T-cell (primary cell): ENCODE measurements at regions not wholly inside any gene's neighbourhood (a gene's known extent, or its start where the extent isn't known, plus 50 kb on each side); places are given as distances from the start of the nearest gene placed in this dataset.

Experiments
- ATAC-seq, 4 experiments: fragments of 200-7000 bp in 3 of 4; fragments of 150-1000 bp in 1 of 4; cut with Tn5 transposase; replicated peaks in 1 of 4; 1 replicate in 3 of 4; 2 replicates in 1 of 4; pipeline ENCODE4 v1.10.0; 2021; ENCODE audit warnings: moderate library complexity in 3 of 4, mild to moderate bottlenecking in 2 of 4, moderate number of reproducible peaks in 1 of 4
- CTCF ChIA-PET, 2 donors: fragments of 300-600 bp; sonication (Branson Sonifier 250); formaldehyde crosslinking; loops; one replicate each; lab custom pipeline; 2022; ENCODE audit warnings: antibody characterized with exemption in 2 of 2; lab: Charles Lee
- POLR2A ChIA-PET, 2 donors: fragments of 300-600 bp; sonication (Branson Sonifier 250); formaldehyde crosslinking; loops; one replicate each; lab custom pipeline; 2022; ENCODE audit warnings: antibody characterized with exemption in 2 of 2; lab: Charles Lee
- DNase-seq, 35 experiments: peaks; one replicate each; pipeline versions ENCODE4 v3.0.0 to v3.0.0-alpha.2; 2013 to 2023
- H3K27ac ChIP-seq: one replicate; pipeline ENCODE4 v1.5.1; 2013; ENCODE audit warnings: low read length
- H3K27me3 ChIP-seq, 2 experiments: replicated peaks in 1 of 2; 1 replicate in 1 of 2; 2 replicates in 1 of 2; pipeline versions ENCODE4 v1.6.1 to v1.7.0; 2013; ENCODE audit warnings: low read length in 1 of 2, mixed read lengths in 1 of 2; ENCODE audit not compliant: control insufficient read depth in 2 of 2, insufficient read depth in 2 of 2; ENCODE audit errors: extremely low read depth in 1 of 2
- H3K36me3 ChIP-seq, 2 donors: 1 replicate in 1 of 2; 2 replicates in 1 of 2; pipeline versions ENCODE4 v1.6.1 to v1.7.0; 2013; ENCODE audit warnings: low read length in 1 of 2; ENCODE audit not compliant: control insufficient read depth in 2 of 2, insufficient read depth in 1 of 2; ENCODE audit errors: extremely low read depth in 1 of 2
- H3K4me1 ChIP-seq, 2 experiments: 1 replicate in 1 of 2; 2 replicates in 1 of 2; pipeline versions ENCODE4 v1.6.1 to v1.7.0; 2013; ENCODE audit warnings: low read length in 2 of 2, mixed read lengths in 1 of 2; ENCODE audit not compliant: insufficient read depth in 2 of 2, control insufficient read depth in 1 of 2; ENCODE audit errors: extremely low read depth in 1 of 2
- H3K4me3 ChIP-seq, 2 donors: 1 replicate in 1 of 2; 2 replicates in 1 of 2; pipeline versions ENCODE4 v1.5.1 to v1.7.0; 2013; ENCODE audit warnings: mild to moderate bottlenecking in 2 of 2, low read length in 1 of 2, moderate library complexity in 1 of 2; ENCODE audit not compliant: control insufficient read depth in 1 of 2; ENCODE audit errors: extremely low read depth in 1 of 2
- H3K9me3 ChIP-seq: 2 replicates; pipeline ENCODE4 v1.7.0; 2013
- H3K27ac Mint-ChIP-seq, 2 donors: one replicate each; pipeline ENCODE4 v1.8.0; 2020 to 2021; ENCODE audit warnings: mild to moderate bottlenecking in 2 of 2, mixed read lengths in 2 of 2
- H3K27me3 Mint-ChIP-seq, 2 donors: one replicate each; pipeline ENCODE4 v1.8.0; 2021 to 2022; ENCODE audit warnings: mixed read lengths in 2 of 2
- H3K36me3 Mint-ChIP-seq: one replicate; pipeline ENCODE4 v1.8.0; 2021; ENCODE audit warnings: mixed read lengths
- H3K4me1 Mint-ChIP-seq, 3 donors: one replicate each; pipeline ENCODE4 v1.8.0; 2020 to 2022; ENCODE audit warnings: mixed read lengths in 3 of 3, mild to moderate bottlenecking in 1 of 3
- H3K4me3 Mint-ChIP-seq, 3 donors: one replicate each; pipeline ENCODE4 v1.8.0; 2020 to 2022; ENCODE audit warnings: mild to moderate bottlenecking in 3 of 3, mixed read lengths in 3 of 3, moderate library complexity in 3 of 3
- H3K9me3 Mint-ChIP-seq, 3 donors: one replicate each; pipeline ENCODE4 v1.8.0; 2020 to 2022; ENCODE audit warnings: mixed read lengths in 3 of 3
- WGBS: methylation state at CpG from one replicate; pipeline ENCODE4 v1.1.5; 2013; ENCODE audit warnings: missing lambda C conversion rate; ENCODE audit not compliant: insufficient coverage; 5-methylcytosine and 5-hydroxymethylcytosine counted together

DNA sequence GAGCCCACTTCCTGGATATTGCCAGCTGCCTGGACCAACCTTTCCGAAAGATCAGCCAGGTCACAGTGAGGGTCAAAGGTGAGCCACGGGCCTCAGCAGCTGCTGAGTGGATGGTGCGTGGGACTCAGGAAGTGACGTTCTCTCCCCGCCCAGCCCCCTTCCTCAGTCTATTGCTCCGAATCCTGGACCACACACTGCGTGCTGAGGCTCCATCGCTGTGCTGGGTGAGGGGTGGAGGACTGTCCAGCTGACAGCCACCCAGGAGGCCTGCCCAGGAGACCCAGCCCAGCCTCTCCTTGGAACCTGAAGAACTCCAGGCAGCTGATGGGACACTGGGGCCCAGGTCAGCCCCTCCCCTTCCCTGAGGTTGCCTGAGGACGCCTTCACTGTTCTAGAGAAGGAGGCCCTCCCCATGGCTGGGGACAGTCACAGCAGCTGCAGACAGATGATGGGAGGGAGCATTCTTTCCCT lies 94.4 kb upstream of the CD93 start:
- Mint-ChIP-seq H3K27ac (no peak overlapping the region), H3K36me3 (no peaks in the 10 kb centered on the region), H3K4me3 (no peak overlapping the region), H3K27me3 (peaks cover 5 to 13% of the 10 kb centered on the region in 2 donors), H3K9me3 (peaks cover 0 to 3% (median 0%) of the 10 kb centered on the region in 3 donors), H3K4me1 (no peaks in the 10 kb centered on the region)
- ChIA-PET CTCF (no interaction called here), POLR2A (no interaction called here)
- Histone ChIP-seq H3K4me1 (no peaks in the 10 kb centered on the region), H3K4me3 (no peak overlapping the region), H3K27ac (no peak overlapping the region), H3K27me3 (peaks cover 0 to 10% of the 10 kb centered on the region in 2 experiments), H3K36me3 (no peaks in the 10 kb centered on the region), H3K9me3 (no peaks in the 10 kb centered on the region)
- ATAC-seq, result no peak
- no peak for DNase-seq
- 91% methylated on average over 3 of the region's 9 CpGs for WGBS

DNA sequence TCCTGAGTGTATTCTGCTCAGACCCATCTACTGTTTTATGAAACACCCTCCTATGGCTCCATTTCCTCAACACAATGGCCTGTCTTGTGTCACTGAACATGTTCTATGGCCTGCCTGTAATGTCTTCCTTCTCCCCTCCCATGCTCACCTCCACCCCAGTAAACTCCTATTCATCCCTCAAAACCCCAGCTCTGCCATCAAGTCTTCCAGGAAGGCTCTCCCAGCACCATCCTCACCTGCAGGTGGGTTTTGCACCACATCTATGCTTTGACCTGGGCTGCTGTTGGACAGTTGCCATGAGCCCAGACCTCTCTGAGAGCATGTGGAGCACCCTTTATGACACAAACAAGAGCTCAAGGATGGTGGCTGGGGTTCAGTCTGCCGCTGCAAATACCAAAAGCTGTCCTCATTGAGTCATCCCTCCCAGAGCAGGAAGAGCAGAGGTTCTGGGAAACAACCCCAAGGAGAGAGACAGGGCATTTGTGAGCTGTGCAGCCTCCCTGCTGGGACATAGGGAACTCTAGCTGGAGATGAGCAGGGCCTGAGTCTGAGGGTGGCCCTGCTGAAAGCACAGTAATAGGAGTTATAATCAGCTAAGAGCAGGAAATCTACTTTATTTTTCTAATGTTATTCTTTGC lies 93.8 kb upstream of the CD93 start:
- no peak overlapping the region for H3K27ac ChIP-seq
- H3K36me3 Mint-ChIP-seq, result no peaks in the 10 kb centered on the region
- CTCF ChIA-PET, result no interaction called here
- POLR2A ChIA-PET, result no interaction called here
- no peak overlapping the region for H3K27ac Mint-ChIP-seq
- H3K9me3 ChIP-seq, result no peaks in the 10 kb centered on the region
- WGBS, result no CpG with 5 or more reads among the region's 1 CpG
- DNase-seq (no peak), ATAC-seq (no peak)
- H3K27me3 ChIP-seq, result peaks cover 0 to 10% of the 10 kb centered on the region in 2 experiments
- no peak overlapping the region for H3K4me3 ChIP-seq
- H3K27me3 Mint-ChIP-seq, result peaks cover 9 to 18% of the 10 kb centered on the region in 2 donors
- H3K4me1 ChIP-seq, result no peaks in the 10 kb centered on the region
- no peaks in the 10 kb centered on the region for H3K4me1 Mint-ChIP-seq
- H3K9me3 Mint-ChIP-seq, result peaks cover 0 to 3% (median 0%) of the 10 kb centered on the region in 3 donors
- H3K4me3 Mint-ChIP-seq, result no peak overlapping the region
- no peaks in the 10 kb centered on the region for H3K36me3 ChIP-seq

DNA sequence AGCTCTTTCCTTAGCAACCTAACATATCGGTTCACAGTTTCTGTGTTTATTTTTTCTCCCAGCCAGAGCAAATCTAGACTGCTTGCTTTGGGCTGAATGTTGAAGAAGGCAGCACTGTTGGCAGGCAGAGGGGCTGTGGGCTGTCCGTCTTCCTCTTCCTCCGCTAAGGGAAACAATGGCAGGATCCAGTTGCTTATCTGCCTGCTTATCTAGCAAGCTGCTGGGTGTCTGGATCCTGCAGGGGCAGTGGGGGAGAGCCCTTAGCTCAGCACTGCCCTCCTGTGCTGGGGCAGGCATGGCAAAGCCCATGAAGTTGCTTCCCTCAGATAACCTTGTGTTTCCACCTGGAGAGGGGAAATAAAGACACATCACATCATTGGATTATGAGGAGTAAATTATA lies 92.7 kb upstream of the CD93 start:
- Mint-ChIP-seq H3K27me3 (peaks cover 12 to 20% of the 10 kb centered on the region in 2 donors), H3K36me3 (no peaks in the 10 kb centered on the region), H3K4me1 (no peaks in the 10 kb centered on the region), H3K27ac (no peak overlapping the region), H3K4me3 (no peak overlapping the region), H3K9me3 (peaks cover 0 to 3% (median 0%) of the 10 kb centered on the region in 3 donors)
- H3K4me1 ChIP-seq, result no peaks in the 10 kb centered on the region
- ATAC-seq (no peak), DNase-seq (no peak)
- ChIA-PET POLR2A (no interaction called here), CTCF (no interaction called here)
- no peak overlapping the region for H3K4me3 ChIP-seq
- H3K36me3 ChIP-seq, result no peaks in the 10 kb centered on the region
- 34% methylated on average over 2 of the region's 3 CpGs for WGBS
- peaks cover 0 to 10% of the 10 kb centered on the region in 2 experiments for H3K27me3 ChIP-seq
- H3K27ac ChIP-seq, result no peak overlapping the region
- no peaks in the 10 kb centered on the region for H3K9me3 ChIP-seq

DNA sequence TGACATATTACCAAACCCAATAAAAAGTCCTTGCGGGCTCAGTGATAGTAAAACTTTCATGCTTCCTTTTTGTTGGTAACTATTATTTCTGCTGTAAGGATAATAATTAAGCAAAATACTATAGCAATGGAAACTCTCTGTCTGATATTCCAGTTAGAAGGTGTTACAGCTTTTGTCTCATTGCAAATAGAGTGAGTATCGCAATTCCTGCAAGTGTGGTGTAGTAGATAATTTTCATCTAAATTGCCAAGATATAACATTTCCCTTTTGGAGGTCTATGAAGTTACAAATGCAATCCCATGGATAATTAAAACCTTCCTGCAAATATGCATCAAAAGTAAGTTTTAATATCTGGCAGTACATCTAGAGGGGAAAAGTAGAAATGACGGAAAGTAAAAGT lies 88.7 kb upstream of the CD93 start:
- ATAC-seq (no peak), DNase-seq (no peak)
- Mint-ChIP-seq H3K9me3 (no peaks in the 10 kb centered on the region), H3K27ac (no peak overlapping the region), H3K4me1 (no peaks in the 10 kb centered on the region), H3K4me3 (no peak overlapping the region), H3K27me3 (peaks cover 12 to 25% of the 10 kb centered on the region in 2 donors), H3K36me3 (no peaks in the 10 kb centered on the region)
- H3K27ac ChIP-seq, result no peak overlapping the region
- no peaks in the 10 kb centered on the region for H3K36me3 ChIP-seq
- no peaks in the 10 kb centered on the region for H3K9me3 ChIP-seq
- peaks cover 0 to 7% of the 10 kb centered on the region in 2 experiments for H3K27me3 ChIP-seq
- no CpG with 5 or more reads among the region's 3 CpGs for WGBS
- no peaks in the 10 kb centered on the region for H3K4me1 ChIP-seq
- ChIA-PET CTCF (interaction anchor here in 1 of 2 donors (1.0 kb wide), 1 partner anchor 9 kb away, joined by 3 read pairs; no protein-coding TSS in a partner anchor), POLR2A (no interaction called here)
- H3K4me3 ChIP-seq, result no peak overlapping the region

DNA sequence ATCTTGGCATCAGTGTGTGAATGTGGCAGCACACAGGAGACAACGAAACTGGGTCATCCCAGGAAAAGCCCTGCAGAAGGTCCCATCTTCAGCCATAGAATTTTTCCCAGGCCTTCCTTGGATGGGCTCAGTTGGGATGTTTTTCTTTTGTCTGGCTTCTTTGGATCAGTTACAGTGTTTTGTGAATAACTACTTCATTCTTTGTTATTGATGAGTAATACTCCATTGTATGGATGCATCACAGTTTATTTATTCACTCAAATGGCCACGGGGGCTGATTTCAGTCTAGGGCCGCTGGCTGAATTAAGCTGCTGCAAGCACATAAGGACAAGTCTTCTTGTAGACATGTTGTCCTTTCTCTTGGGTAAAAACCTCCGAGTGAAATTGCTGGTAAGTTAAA lies 81.3 kb upstream of the CD93 start:
- ChIA-PET POLR2A (no interaction called here), CTCF (no interaction called here)
- Mint-ChIP-seq H3K4me3 (no peak overlapping the region), H3K4me1 (no peaks in the 10 kb centered on the region), H3K27me3 (no peaks in the 10 kb centered on the region), H3K36me3 (no peaks in the 10 kb centered on the region), H3K27ac (no peak overlapping the region), H3K9me3 (no peaks in the 10 kb centered on the region)
- Histone ChIP-seq H3K9me3 (no peaks in the 10 kb centered on the region), H3K27me3 (peaks cover 0 to 16% of the 10 kb centered on the region in 2 experiments), H3K4me1 (no peaks in the 10 kb centered on the region), H3K27ac (no peak overlapping the region), H3K4me3 (no peak overlapping the region), H3K36me3 (no peaks in the 10 kb centered on the region)
- WGBS, result no CpG with 5 or more reads among the region's 4 CpGs
- DNase-seq, result no peak
- no peak for ATAC-seq

DNA sequence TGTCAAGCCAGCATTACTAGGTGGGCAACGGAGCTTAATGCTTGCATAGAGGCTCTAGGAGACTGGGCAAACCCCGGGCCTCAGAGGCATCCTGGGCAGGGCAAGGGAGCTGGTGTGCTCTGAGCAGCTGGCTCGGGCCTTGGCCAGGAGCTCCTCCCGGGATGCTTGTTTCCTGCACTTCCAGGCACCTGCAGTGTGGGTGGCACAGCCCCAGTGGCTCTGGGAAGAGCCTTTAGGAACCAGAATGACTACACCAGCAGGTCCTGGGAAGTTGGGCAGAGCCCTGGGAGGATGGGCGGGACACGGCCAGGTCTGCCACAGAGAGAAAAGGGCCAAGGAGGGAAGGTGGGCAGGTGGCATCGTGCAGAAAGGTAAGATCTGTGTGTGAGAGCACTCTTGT lies 80.4 kb upstream of the CD93 start:
- Histone ChIP-seq H3K4me1 (peaks cover 0 to under 1% of the 10 kb centered on the region in 2 experiments), H3K4me3 (no peak overlapping the region), H3K27ac (no peak overlapping the region), H3K36me3 (no peaks in the 10 kb centered on the region), H3K9me3 (no peaks in the 10 kb centered on the region), H3K27me3 (peaks cover 0 to 18% of the 10 kb centered on the region in 2 experiments)
- ATAC-seq (no peak), DNase-seq (no peak)
- CTCF ChIA-PET, result interaction anchor here in 1 of 2 donors (0.7 kb wide), 1 partner anchor 8 kb away, joined by 3 read pairs; no protein-coding TSS in a partner anchor
- H3K4me1 Mint-ChIP-seq, result no peaks in the 10 kb centered on the region
- WGBS, result 81% methylated on average over 4 of the region's 7 CpGs
- no peak overlapping the region for H3K27ac Mint-ChIP-seq
- no peaks in the 10 kb centered on the region for H3K27me3 Mint-ChIP-seq
- POLR2A ChIA-PET, result no interaction called here
- H3K9me3 Mint-ChIP-seq, result no peaks in the 10 kb centered on the region
- no peak overlapping the region for H3K4me3 Mint-ChIP-seq
- H3K36me3 Mint-ChIP-seq, result no peaks in the 10 kb centered on the region
